ENCODE measurements at regions not wholly inside any gene's neighbourhood (a gene's known extent, or its start where the extent isn't known, plus 50 kb on each side); places are given as distances from the start of the nearest gene placed in this dataset.

DNA sequence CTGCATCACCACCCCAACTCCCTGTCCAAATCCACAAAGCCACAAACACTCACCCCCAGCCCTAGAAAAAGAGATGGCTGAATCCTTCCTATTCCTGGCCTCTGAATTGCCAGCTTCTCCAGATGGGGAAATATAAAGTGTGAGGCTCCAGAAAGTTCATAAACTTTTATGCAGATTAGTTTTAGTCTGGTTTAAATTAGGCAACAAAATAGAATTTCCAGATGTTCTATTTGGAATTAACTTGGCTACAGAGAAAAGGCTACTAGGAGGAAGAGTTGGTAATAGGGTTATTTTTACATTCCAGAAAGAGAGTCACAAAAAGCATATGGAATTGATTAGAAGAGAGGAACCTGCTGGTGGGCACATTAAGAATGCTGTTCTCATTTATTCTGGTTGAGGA is 56.0 kb downstream of the EN1 start:
- TF ChIP-seq, protein P1, sequence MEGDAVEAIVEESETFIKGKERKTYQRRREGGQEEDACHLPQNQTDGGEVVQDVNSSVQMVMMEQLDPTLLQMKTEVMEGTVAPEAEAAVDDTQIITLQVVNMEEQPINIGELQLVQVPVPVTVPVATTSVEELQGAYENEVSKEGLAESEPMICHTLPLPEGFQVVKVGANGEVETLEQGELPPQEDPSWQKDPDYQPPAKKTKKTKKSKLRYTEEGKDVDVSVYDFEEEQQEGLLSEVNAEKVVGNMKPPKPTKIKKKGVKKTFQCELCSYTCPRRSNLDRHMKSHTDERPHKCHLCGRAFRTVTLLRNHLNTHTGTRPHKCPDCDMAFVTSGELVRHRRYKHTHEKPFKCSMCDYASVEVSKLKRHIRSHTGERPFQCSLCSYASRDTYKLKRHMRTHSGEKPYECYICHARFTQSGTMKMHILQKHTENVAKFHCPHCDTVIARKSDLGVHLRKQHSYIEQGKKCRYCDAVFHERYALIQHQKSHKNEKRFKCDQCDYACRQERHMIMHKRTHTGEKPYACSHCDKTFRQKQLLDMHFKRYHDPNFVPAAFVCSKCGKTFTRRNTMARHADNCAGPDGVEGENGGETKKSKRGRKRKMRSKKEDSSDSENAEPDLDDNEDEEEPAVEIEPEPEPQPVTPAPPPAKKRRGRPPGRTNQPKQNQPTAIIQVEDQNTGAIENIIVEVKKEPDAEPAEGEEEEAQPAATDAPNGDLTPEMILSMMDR (IDR thresholded peaks at IDR 0.05; ENCODE audit: insufficient read depth, low read length, severe bottlenecking) = no peak
- no peak overlapping the region for H3K4me3 ChIP-seq (ENCODE audit: low read depth, low read length)
- no peaks in the 10 kb centered on the region for H3K27me3 ChIP-seq (ENCODE audit: control insufficient read depth, insufficient read depth, low read length)
- no peak for FAIRE-seq
- H3K36me3 ChIP-seq (ENCODE audit: control insufficient read depth, insufficient read depth, low read length) = no peaks in the 10 kb centered on the region
- DNase-seq (ENCODE audit: low read depth) = no peak

DNA sequence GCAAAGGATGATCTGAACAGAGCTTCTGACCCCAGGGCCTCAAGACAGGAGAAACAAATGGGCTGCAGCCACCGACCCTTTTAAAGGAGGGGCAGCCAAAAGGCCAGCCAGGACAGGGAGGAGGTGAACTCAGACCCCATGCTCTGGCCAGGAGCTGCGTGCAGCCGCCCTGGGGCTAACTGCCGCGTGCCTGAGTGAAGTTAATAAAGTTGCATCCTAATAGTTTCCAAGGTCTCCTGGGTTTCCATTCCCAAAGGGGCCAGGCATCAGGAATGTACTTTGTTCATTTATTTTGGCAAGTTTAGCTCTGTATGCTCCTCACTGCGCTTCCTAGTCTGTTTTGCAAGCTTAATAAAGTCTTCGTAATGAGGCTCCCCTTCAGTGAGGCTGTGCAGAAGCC is 60.7 kb downstream of the EN1 start:
- Histone ChIP-seq H3K4me3 (ENCODE audit: low read depth, low read length) (no peak overlapping the region), H3K27me3 (ENCODE audit: control insufficient read depth, insufficient read depth, low read length) (no peaks in the 10 kb centered on the region), H3K36me3 (ENCODE audit: control insufficient read depth, insufficient read depth, low read length) (no peaks in the 10 kb centered on the region)
- DNase-seq (ENCODE audit: low read depth) (no peak), FAIRE-seq (no peak)
- TF ChIP-seq, protein P1 (IDR thresholded peaks at IDR 0.05; ENCODE audit: insufficient read depth, low read length, severe bottlenecking) = no peak

DNA sequence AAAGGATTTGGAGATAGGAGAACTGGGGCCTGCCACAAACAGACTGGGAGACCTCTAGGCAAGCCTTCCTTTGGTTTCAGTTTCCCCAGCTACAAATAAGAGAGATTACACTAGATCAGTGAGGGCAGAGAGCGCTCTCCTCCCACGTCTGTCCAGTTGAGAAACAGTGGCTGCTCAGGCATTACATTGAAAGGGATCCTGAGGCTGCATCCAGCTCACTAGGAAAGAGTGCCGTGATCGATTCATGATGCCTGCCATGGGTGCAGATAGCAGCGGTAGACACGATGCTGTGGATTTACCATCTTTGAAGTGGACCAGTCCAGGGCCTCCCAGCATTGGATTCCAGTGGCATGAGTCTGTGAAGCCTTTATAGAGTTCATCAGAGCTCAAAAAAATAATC is 62.6 kb downstream of the EN1 start:
- no peak overlapping the region for H3K4me3 ChIP-seq (ENCODE audit: low read depth, low read length)
- FAIRE-seq (no peak), DNase-seq (ENCODE audit: low read depth) (no peak)
- no peaks in the 10 kb centered on the region for H3K36me3 ChIP-seq (ENCODE audit: control insufficient read depth, insufficient read depth, low read length)
- TF ChIP-seq, protein P1 (IDR thresholded peaks at IDR 0.05; ENCODE audit: insufficient read depth, low read length, severe bottlenecking) = no peak
- no peaks in the 10 kb centered on the region for H3K27me3 ChIP-seq (ENCODE audit: control insufficient read depth, insufficient read depth, low read length)

DNA sequence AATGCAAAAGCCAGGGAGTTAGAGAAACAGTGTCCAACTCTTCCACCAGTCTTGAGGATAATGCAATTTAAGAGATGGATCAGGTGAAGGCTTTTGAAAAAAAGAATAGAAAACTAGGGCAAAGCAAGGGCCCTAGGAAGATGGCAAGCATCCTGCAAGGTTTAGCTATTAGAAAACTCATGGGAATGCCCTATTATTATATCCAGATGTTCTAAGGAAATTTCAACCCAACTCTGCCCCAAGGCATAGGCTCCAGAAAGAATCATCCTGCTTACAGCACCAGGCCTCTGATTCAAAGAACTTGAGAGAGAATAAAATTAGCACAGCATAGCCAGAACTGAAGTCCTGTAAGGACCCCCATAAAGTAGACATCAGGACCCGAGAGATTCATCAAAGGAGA is 68.1 kb downstream of the EN1 start:
- no peak for FAIRE-seq
- H3K36me3 ChIP-seq (ENCODE audit: control insufficient read depth, insufficient read depth, low read length) = no peaks in the 10 kb centered on the region
- no peaks in the 10 kb centered on the region for H3K27me3 ChIP-seq (ENCODE audit: control insufficient read depth, insufficient read depth, low read length)
- H3K4me3 ChIP-seq (ENCODE audit: low read depth, low read length) = no peak overlapping the region
- DNase-seq (ENCODE audit: low read depth) = no peak
- TF ChIP-seq, protein P1 (IDR thresholded peaks at IDR 0.05; ENCODE audit: insufficient read depth, low read length, severe bottlenecking) = no peak

DNA sequence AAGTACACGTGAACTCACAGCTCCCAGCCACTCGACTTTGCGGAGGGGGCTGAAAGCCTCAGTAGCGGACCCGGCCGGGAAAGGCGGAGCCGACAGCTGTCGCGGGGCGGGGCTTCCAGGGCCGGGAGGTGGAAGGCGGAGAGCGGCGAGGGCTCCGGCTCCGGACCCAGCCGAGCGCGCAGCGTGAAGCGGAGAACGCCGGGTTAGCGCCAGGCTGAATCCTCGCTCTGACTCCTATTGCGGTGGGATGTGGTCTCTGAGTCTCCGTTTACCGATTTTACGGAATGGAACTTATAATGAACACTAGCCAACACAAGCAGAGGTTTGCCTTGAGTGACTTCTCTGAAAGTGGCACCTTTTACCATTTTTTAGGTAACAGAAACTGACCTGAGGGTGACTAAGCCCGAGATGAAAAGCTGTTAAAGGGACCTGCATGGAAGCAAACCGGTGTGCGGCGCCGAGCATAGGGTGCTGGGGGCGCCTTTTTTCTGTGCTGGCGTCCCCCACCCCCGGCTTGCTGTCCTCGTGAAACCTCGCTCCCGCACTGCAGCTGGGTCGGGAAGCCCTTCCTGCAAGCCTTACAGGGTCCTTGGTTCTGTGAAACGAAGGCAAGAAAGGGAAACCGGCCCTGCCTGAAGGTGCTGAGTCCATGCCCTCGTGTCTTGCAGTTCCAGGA is 72.9 kb downstream of the EN1 start:
- Histone ChIP-seq H3K4me3 (ENCODE audit: low read depth, low read length) (peak overlapping the region; percentile 35), H3K27me3 (ENCODE audit: control insufficient read depth, insufficient read depth, low read length) (peaks cover 3% of the 10 kb centered on the region), H3K36me3 (ENCODE audit: control insufficient read depth, insufficient read depth, low read length) (no peaks in the 10 kb centered on the region)
- FAIRE-seq (no peak), DNase-seq (ENCODE audit: low read depth) (peak; percentile 21)
- TF ChIP-seq, protein P1 (IDR thresholded peaks at IDR 0.05; ENCODE audit: insufficient read depth, low read length, severe bottlenecking) = no peak

DNA sequence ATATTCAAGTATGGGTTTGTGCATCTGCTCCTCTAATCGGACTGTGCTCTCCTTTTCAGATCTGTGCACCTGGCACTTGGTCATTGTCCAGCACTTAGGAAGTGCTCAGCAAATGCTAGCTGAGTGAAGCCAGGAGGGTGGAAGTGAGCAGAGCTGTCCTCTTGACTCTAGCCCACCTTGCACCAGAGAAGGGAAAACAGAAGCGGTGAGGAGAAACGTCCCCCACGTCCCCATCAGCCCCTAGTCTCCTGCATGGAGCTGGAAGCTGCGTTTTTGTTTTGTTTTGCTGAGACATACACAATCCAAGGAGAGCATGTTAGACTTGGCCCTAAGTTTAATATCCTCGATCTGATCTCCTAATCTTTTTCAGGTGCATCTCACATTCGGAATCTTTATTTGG is 73.6 kb downstream of the EN1 start:
- no peak overlapping the region for H3K4me3 ChIP-seq (ENCODE audit: low read depth, low read length)
- DNase-seq (ENCODE audit: low read depth) = no peak
- no peak for FAIRE-seq
- TF ChIP-seq, protein P1 (IDR thresholded peaks at IDR 0.05; ENCODE audit: insufficient read depth, low read length, severe bottlenecking) = no peak
- H3K36me3 ChIP-seq (ENCODE audit: control insufficient read depth, insufficient read depth, low read length) = no peaks in the 10 kb centered on the region
- peaks cover 3% of the 10 kb centered on the region for H3K27me3 ChIP-seq (ENCODE audit: control insufficient read depth, insufficient read depth, low read length)

Measured in bronchial epithelial cell (primary cell).